ENCODE measurements at regions not wholly inside any gene's neighbourhood (a gene's known extent, or its start where the extent isn't known, plus 50 kb on each side); places are given as distances from the start of the nearest gene placed in this dataset.
"Not testable (repeated sequence)": the region's sequence is repeated elsewhere in the genome, so short reads cannot be mapped to it uniquely, and the experiment has no call there.

GRCh38 chr16:33583702-33584101 lies 124.3 kb downstream of the TP53TG3F start:
- not testable (repeated sequence) for H3K27ac ChIP-seq

GRCh38 chr16:33588589-33588988 lies 129.2 kb downstream of the TP53TG3F start:
- not testable (repeated sequence) for H3K27ac ChIP-seq

GRCh38 chr16:33593344-33593743 lies 133.9 kb downstream of the TP53TG3F start:
- H3K27ac ChIP-seq: not testable (repeated sequence)

- not testable (repeated sequence) for H3K27ac ChIP-seq
Measured at GRCh38 chr16:33595074-33595473, 135.7 kb downstream of the TP53TG3F start.

- H3K27ac ChIP-seq: not testable (repeated sequence)
Measured at GRCh38 chr16:33601029-33601428, 141.6 kb downstream of the TP53TG3F start.

GRCh38 chr16:33623535-33624077 lies 164.2 kb downstream of the TP53TG3F start:
- H3K27ac ChIP-seq: not testable (repeated sequence)

GRCh38 chr16:33628895-33629294 lies 169.5 kb downstream of the TP53TG3F start:
- not testable (repeated sequence) for H3K27ac ChIP-seq

- not testable (repeated sequence) for H3K27ac ChIP-seq
Measured at GRCh38 chr16:33631713-33632112, 172.3 kb downstream of the TP53TG3F start.

GRCh38 chr16:33634057-33634456 lies 174.6 kb downstream of the TP53TG3F start:
- H3K27ac ChIP-seq: not testable (repeated sequence)

- not testable (repeated sequence) for H3K27ac ChIP-seq
Measured at GRCh38 chr16:33636760-33637159, 177.3 kb downstream of the TP53TG3F start.

- not testable (repeated sequence) for H3K27ac ChIP-seq
Measured at GRCh38 chr16:33643270-33643669, 183.9 kb downstream of the TP53TG3F start.

- not testable (repeated sequence) for H3K27ac ChIP-seq
Measured at GRCh38 chr16:33643698-33644381, 184.4 kb downstream of the TP53TG3F start.

GRCh38 chr16:33646386-33646785 lies 187.0 kb downstream of the TP53TG3F start:
- H3K27ac ChIP-seq: not testable (repeated sequence)

- not testable (repeated sequence) for H3K27ac ChIP-seq
Measured at GRCh38 chr16:33655756-33656155, 196.3 kb downstream of the TP53TG3F start.

GRCh38 chr16:33656394-33656793 lies 197.0 kb downstream of the TP53TG3F start:
- not testable (repeated sequence) for H3K27ac ChIP-seq

GRCh38 chr16:33657717-33658116 lies 198.3 kb downstream of the TP53TG3F start:
- not testable (repeated sequence) for H3K27ac ChIP-seq

- H3K27ac ChIP-seq: not testable (repeated sequence)
Measured at GRCh38 chr16:33680791-33681190, 221.4 kb downstream of the TP53TG3F start.

- not testable (repeated sequence) for H3K27ac ChIP-seq
Measured at GRCh38 chr16:33700320-33700719, 240.9 kb downstream of the TP53TG3F start.

GRCh38 chr16:33706845-33707590 lies 247.6 kb downstream of the TP53TG3F start:
- H3K27ac ChIP-seq: not testable (repeated sequence)

- H3K27ac ChIP-seq: not testable (repeated sequence)
Measured at GRCh38 chr16:33707591-33707934, 248.2 kb downstream of the TP53TG3F start.

GRCh38 chr16:33709856-33710695 lies 250.7 kb downstream of the TP53TG3F start:
- H3K27ac ChIP-seq: not testable (repeated sequence)

GRCh38 chr16:33710696-33711087 lies 251.3 kb downstream of the TP53TG3F start:
- H3K27ac ChIP-seq: not testable (repeated sequence)

All from C4-2B (cell line).